HCT116 (cell line): ENCODE measurements at regions not wholly inside any gene's neighbourhood (a gene's known extent, or its start where the extent isn't known, plus 50 kb on each side); places are given as distances from the start of the nearest gene placed in this dataset.

ENCODE experiments used
- ATAC-seq: fragments of 200-7000 bp; cut with Tn5 transposase; 2 replicates; pipeline ENCODE4 v1.9.1; 2020; ENCODE audit warnings: mild to moderate bottlenecking, moderate library complexity
- BruUV-seq: library from RNA; stranded (reverse); fragments of 400-500 nt; replicated peaks from 2 replicates; lab custom pipeline; 2021; lab: Mats Ljungman, UMichigan
- CTCF ChIA-PET: fragments of 300-600 bp; sonication (Branson Sonifier 250); formaldehyde crosslinking; loops from one replicate; lab custom pipeline; 2021; ENCODE audit warnings: antibody characterized with exemption; lab: Charles Lee
- POLR2A ChIA-PET: fragments of 300-600, 350-600 bp; sonication (Branson Sonifier 250); formaldehyde crosslinking; loops from one replicate; lab custom pipeline; 2021; ENCODE audit warnings: antibody characterized with exemption; lab: Charles Lee
- RAD21 ChIA-PET, 2 experiments: fragments of 300-600 bp; sonication (Branson Sonifier 250); formaldehyde crosslinking; loops; one replicate each; lab custom pipeline; 2023; ENCODE audit warnings: low total read pairs in 2 of 2; ENCODE audit not compliant: uncharacterized antibody in 2 of 2, unreplicated experiment in 2 of 2, low non-redundant PET in 1 of 2; lab: Charles Lee
- DNase-seq: peaks from one replicate; pipeline ENCODE4 v3.0.0-alpha.2; 2010; ENCODE audit warnings: low read depth, low spot score
- H2AFZ ChIP-seq: fragments of 200-600 bp; shearing (Covaris generic), sonication (generic); 2 replicates; pipeline ENCODE4 v1.6.1; 2017; ENCODE audit warnings: low read depth, mixed run types, mixed read lengths, antibody characterized with exemption, low read length; ENCODE audit not compliant: poor library complexity, severe bottlenecking
- H3K27ac ChIP-seq: 2 replicates; pipeline ENCODE4 v1.5.1; 2012; ENCODE audit warnings: low read depth, low read length
- H3K27me3 ChIP-seq: fragments of 200-600 bp; sonication (generic); 2 replicates; pipeline ENCODE4 v1.6.1; 2016; ENCODE audit warnings: mixed run types, low read length, mixed read lengths; ENCODE audit not compliant: insufficient read depth
- H3K36me3 ChIP-seq, 2 experiments: fragments of 200-500 bp in 1 of 2; fragments of 200-600 bp in 1 of 2; sonication (Bioruptor generic) in 1 of 2; sonication (generic) in 1 of 2; 2 replicates each; pipeline versions ENCODE4 v1.5.1 to v1.6.1; 2014 to 2016; ENCODE audit warnings: low read length in 2 of 2, inconsistent platforms in 1 of 2, mixed read lengths in 1 of 2, mixed run types in 1 of 2; ENCODE audit not compliant: insufficient read depth in 2 of 2, control insufficient read depth in 1 of 2
- H3K4me1 ChIP-seq, 2 experiments: fragments of 200-600 bp in 1 of 2; sonication (generic) in 1 of 2; 2 replicates each; pipeline versions ENCODE4 v1.5.1 to v1.6.1; 2012 to 2017; ENCODE audit warnings: low read length in 2 of 2, inconsistent platforms in 1 of 2, mild to moderate bottlenecking in 1 of 2, mixed read lengths in 1 of 2, mixed run types in 1 of 2, moderate library complexity in 1 of 2; ENCODE audit not compliant: insufficient read depth in 2 of 2, control insufficient read depth in 1 of 2
- H3K4me2 ChIP-seq: fragments of 200-600 bp; sonication (generic); 2 replicates; pipeline ENCODE4 v1.6.1; 2017; ENCODE audit warnings: mixed run types, low read length, mixed read lengths
- H3K4me3 ChIP-seq, 2 experiments: fragments of 200-600 bp in 1 of 2; sonication (generic) in 1 of 2; replicated peaks in 1 of 2; 2 replicates each; pipeline ENCODE4 v1.5.1; 2011 to 2016; ENCODE audit warnings: low read length in 2 of 2, control low read depth in 1 of 2, low read depth in 1 of 2, mild to moderate bottlenecking in 1 of 2, mixed read lengths in 1 of 2, mixed run types in 1 of 2
- H3K79me2 ChIP-seq: fragments of 200-600 bp; sonication (generic); 2 replicates; pipeline ENCODE4 v1.6.1; 2017; ENCODE audit warnings: mild to moderate bottlenecking, mixed run types, low read length, moderate library complexity, mixed read lengths; ENCODE audit not compliant: insufficient read depth
- H3K9ac ChIP-seq: fragments of 200-600 bp; sonication (generic); 2 replicates; pipeline ENCODE4 v1.6.1; 2016; ENCODE audit warnings: low read length, mixed read lengths
- H3K9me2 ChIP-seq: fragments of 200-600 bp; sonication (generic), shearing (Covaris generic); 2 replicates; pipeline ENCODE4 v1.6.1; 2017; ENCODE audit warnings: mixed run types, mild to moderate bottlenecking, moderate library complexity; ENCODE audit not compliant: insufficient read depth
- H3K9me3 ChIP-seq, 2 experiments: fragments of 200-500 bp in 1 of 2; fragments of 200-600 bp in 1 of 2; sonication (Bioruptor generic) in 1 of 2; sonication (generic) in 1 of 2; 2 replicates each; pipeline ENCODE4 v1.6.1; 2014 to 2017; ENCODE audit warnings: low read length in 2 of 2, mixed read lengths in 2 of 2, inconsistent platforms in 1 of 2, low read depth in 1 of 2, mild to moderate bottlenecking in 1 of 2, mixed run types in 1 of 2, moderate library complexity in 1 of 2; ENCODE audit not compliant: control insufficient read depth in 1 of 2, insufficient read depth in 1 of 2
- H4K20me1 ChIP-seq: fragments of 200-600 bp; sonication (generic), shearing (Covaris generic); 2 replicates; pipeline ENCODE4 v1.6.1; 2017; ENCODE audit warnings: mixed run types, mild to moderate bottlenecking, moderate library complexity; ENCODE audit not compliant: insufficient read depth
- ATF3 ChIP-seq: IDR thresholded peaks from 2 replicates; pipeline ENCODE4 v1.6.1; 2012
- CBX3 ChIP-seq: IDR thresholded peaks from 2 replicates; pipeline ENCODE4 v1.6.1; 2012; ENCODE audit warnings: low read depth
- CTCF ChIP-seq, 3 experiments: fragments of 200-600 bp in 1 of 3; sonication (generic) in 1 of 3; IDR thresholded peaks in 2 of 3; conservative IDR thresholded peaks in 1 of 3; 2 replicates each; pipeline ENCODE4 v1.5.1; 2012 to 2017; ENCODE audit warnings: low read depth in 2 of 3, low read length in 2 of 3, antibody characterized with exemption in 1 of 3, borderline replicate concordance in 1 of 3, control low read depth in 1 of 3, mild to moderate bottlenecking in 1 of 3, mixed read lengths in 1 of 3, mixed run types in 1 of 3, moderate library complexity in 1 of 3; ENCODE audit not compliant: insufficient read depth in 1 of 3
- ELF1 ChIP-seq: IDR thresholded peaks from 2 replicates; pipeline ENCODE4 v1.6.1; 2012; ENCODE audit warnings: low read depth, borderline replicate concordance
- FOSL1 ChIP-seq: IDR thresholded peaks from 2 replicates; pipeline ENCODE4 v1.6.1; 2012; ENCODE audit warnings: low read depth
- JUND ChIP-seq: IDR thresholded peaks from 2 replicates; pipeline ENCODE4 v1.6.1; 2012
- POLR2A ChIP-seq: IDR thresholded peaks from 2 replicates; pipeline ENCODE4 v1.7.0; 2011; ENCODE audit warnings: borderline replicate concordance; ENCODE audit not compliant: insufficient read depth, insufficient read length; ENCODE audit errors: extremely low read depth
- POLR2AphosphoS5 ChIP-seq: IDR thresholded peaks from 2 replicates; pipeline ENCODE4 v1.6.1; 2011; ENCODE audit warnings: mild to moderate bottlenecking, low read depth, low read length, moderate library complexity
- SP1 ChIP-seq: IDR thresholded peaks from 2 replicates; pipeline ENCODE4 v1.6.1; 2012; ENCODE audit warnings: low read depth
- TCF7L2 ChIP-seq: IDR thresholded peaks from 2 replicates; pipeline ENCODE4 v1.7.0; 2011; ENCODE audit warnings: borderline replicate concordance, inconsistent platforms; ENCODE audit not compliant: insufficient read depth, insufficient read length; ENCODE audit errors: extremely low read depth
- YY1 ChIP-seq: IDR thresholded peaks from 2 replicates; pipeline ENCODE4 v1.6.1; 2011; ENCODE audit warnings: low read length, low read depth, moderate library complexity, mild to moderate bottlenecking; ENCODE audit not compliant: insufficient replicate concordance; ENCODE audit errors: extremely low read depth
- ZFX ChIP-seq: fragments of 450-650 bp; IDR thresholded peaks from 2 replicates; pipeline ENCODE4 v1.6.1; 2017
- ZNF274 ChIP-seq: fragments of 200-500 bp; sonication (Bioruptor generic); IDR thresholded peaks from 2 replicates; pipeline ENCODE4 v1.6.1; 2014; ENCODE audit warnings: mild to moderate bottlenecking, low read depth, low read length, inconsistent platforms
- intact Hi-C: fragments of 100-400 bp; cut with micrococcal nuclease; formaldehyde crosslinking; loops from 2 replicates; pipeline ENCODE4 v1.10.0; 2022
- TF ChIP-seq, protein P1 (sequence below): IDR thresholded peaks from 2 replicates; pipeline ENCODE4 v1.6.1; 2012; ENCODE audit warnings: low read depth
- TF ChIP-seq, protein P2 (sequence below): IDR thresholded peaks from 2 replicates; pipeline ENCODE4 v1.6.1; 2012
- TF ChIP-seq, protein P3 (sequence below): IDR thresholded peaks from 2 replicates; pipeline ENCODE4 v1.6.1; 2011; ENCODE audit warnings: mild to moderate bottlenecking, low read length, moderate library complexity; ENCODE audit not compliant: insufficient replicate concordance; ENCODE audit errors: extremely low read depth

DNA sequence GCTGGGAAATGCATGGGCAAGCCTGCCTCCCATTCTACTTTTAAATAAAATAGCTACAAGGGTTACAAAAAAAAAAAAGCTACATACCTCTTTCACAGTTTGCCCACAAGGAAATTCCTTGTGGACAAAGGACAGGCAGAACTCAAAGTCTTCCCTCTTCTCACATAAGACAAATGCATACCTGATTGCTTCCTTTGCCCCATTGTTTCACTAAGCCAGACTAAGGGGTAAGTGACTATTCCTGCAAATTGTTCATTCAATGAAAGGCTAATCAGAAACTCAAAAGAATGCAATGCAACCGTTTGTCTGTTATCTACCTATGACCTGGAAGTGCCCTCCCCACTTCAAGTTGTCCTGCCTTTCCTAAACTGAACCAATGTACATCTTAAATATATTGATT, 780.6 kb downstream of the FAM133A start:
- ATAC-seq (no peak), DNase-seq (no peak)
- Histone ChIP-seq H3K27me3 (no peaks in the 10 kb centered on the region), H3K79me2 (no peaks in the 10 kb centered on the region), H3K27ac (no peak overlapping the region), H3K4me1 (no peaks in the 10 kb centered on the region), H3K9ac (no peak overlapping the region), H3K4me2 (no peak overlapping the region), H4K20me1 (no peaks in the 10 kb centered on the region), H3K4me3 (no peak overlapping the region), H2AFZ (no peak overlapping the region), H3K9me3 (no peaks in the 10 kb centered on the region), H3K36me3 (no peaks in the 10 kb centered on the region), H3K9me2 (no peaks in the 10 kb centered on the region)
- ChIA-PET CTCF (no interaction called here), POLR2A (no interaction called here), RAD21 (no interaction called here)
- TF ChIP-seq YY1: no peak
- no peak for TF ChIP-seq ZFX
- TF ChIP-seq, protein P1, sequence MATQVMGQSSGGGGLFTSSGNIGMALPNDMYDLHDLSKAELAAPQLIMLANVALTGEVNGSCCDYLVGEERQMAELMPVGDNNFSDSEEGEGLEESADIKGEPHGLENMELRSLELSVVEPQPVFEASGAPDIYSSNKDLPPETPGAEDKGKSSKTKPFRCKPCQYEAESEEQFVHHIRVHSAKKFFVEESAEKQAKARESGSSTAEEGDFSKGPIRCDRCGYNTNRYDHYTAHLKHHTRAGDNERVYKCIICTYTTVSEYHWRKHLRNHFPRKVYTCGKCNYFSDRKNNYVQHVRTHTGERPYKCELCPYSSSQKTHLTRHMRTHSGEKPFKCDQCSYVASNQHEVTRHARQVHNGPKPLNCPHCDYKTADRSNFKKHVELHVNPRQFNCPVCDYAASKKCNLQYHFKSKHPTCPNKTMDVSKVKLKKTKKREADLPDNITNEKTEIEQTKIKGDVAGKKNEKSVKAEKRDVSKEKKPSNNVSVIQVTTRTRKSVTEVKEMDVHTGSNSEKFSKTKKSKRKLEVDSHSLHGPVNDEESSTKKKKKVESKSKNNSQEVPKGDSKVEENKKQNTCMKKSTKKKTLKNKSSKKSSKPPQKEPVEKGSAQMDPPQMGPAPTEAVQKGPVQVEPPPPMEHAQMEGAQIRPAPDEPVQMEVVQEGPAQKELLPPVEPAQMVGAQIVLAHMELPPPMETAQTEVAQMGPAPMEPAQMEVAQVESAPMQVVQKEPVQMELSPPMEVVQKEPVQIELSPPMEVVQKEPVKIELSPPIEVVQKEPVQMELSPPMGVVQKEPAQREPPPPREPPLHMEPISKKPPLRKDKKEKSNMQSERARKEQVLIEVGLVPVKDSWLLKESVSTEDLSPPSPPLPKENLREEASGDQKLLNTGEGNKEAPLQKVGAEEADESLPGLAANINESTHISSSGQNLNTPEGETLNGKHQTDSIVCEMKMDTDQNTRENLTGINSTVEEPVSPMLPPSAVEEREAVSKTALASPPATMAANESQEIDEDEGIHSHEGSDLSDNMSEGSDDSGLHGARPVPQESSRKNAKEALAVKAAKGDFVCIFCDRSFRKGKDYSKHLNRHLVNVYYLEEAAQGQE: no peak
- TF ChIP-seq JUND: no peak
- no peak for TF ChIP-seq POLR2AphosphoS5
- no peak for TF ChIP-seq ELF1
- no peak for TF ChIP-seq ATF3
- no peak for TF ChIP-seq CTCF (IDR thresholded peaks at IDR 0.05 in 2 of 3, conservative IDR thresholded peaks at IDR 0.05 in 1 of 3; ENCODE audit: borderline replicate concordance in 1 of 3, insufficient read depth in 1 of 3, low read depth in 2 of 3, low read length in 2 of 3)
- TF ChIP-seq, protein P2, sequence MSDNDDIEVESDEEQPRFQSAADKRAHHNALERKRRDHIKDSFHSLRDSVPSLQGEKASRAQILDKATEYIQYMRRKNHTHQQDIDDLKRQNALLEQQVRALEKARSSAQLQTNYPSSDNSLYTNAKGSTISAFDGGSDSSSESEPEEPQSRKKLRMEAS: no peak
- no peak for TF ChIP-seq TCF7L2
- TF ChIP-seq, protein P3, sequence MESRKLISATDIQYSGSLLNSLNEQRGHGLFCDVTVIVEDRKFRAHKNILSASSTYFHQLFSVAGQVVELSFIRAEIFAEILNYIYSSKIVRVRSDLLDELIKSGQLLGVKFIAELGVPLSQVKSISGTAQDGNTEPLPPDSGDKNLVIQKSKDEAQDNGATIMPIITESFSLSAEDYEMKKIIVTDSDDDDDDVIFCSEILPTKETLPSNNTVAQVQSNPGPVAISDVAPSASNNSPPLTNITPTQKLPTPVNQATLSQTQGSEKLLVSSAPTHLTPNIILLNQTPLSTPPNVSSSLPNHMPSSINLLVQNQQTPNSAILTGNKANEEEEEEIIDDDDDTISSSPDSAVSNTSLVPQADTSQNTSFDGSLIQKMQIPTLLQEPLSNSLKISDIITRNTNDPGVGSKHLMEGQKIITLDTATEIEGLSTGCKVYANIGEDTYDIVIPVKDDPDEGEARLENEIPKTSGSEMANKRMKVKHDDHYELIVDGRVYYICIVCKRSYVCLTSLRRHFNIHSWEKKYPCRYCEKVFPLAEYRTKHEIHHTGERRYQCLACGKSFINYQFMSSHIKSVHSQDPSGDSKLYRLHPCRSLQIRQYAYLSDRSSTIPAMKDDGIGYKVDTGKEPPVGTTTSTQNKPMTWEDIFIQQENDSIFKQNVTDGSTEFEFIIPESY: no peak
- no peak for TF ChIP-seq POLR2A
- no peak for TF ChIP-seq CBX3
- TF ChIP-seq SP1: no peak
- TF ChIP-seq ZNF274: no peak
- no peak for TF ChIP-seq FOSL1
- intact Hi-C loops: no loop called here
- BruUV-seq: no TSS peak
